ENCODE measurements at regions not wholly inside any gene's neighbourhood (a gene's known extent, or its start where the extent isn't known, plus 50 kb on each side); places are given as distances from the start of the nearest gene placed in this dataset.

GRCh38 chr10:110398419-110399105 is 93.8 kb upstream of the SMNDC1 start:
- DNase-seq (ENCODE audit: low spot score) = peak; percentile 86

- peak; percentile 79 for DNase-seq (ENCODE audit: low spot score)
Measured at GRCh38 chr10:110399106-110399964, 94.6 kb upstream of the SMNDC1 start.

- no peak for DNase-seq (ENCODE audit: low spot score)
Measured at GRCh38 chr10:110399965-110400933, 95.5 kb upstream of the SMNDC1 start.

- DNase-seq (ENCODE audit: low spot score) = no peak
Measured at GRCh38 chr10:110401401-110402076, 96.2 kb upstream of the DUSP5 start.

GRCh38 chr10:110402077-110402416 is 95.7 kb upstream of the DUSP5 start:
- DNase-seq (ENCODE audit: low spot score) = no peak

GRCh38 chr10:110403593-110403992 is 94.1 kb upstream of the DUSP5 start:
- DNase-seq (ENCODE audit: low spot score) = no peak

GRCh38 chr10:110404413-110404812 is 93.3 kb upstream of the DUSP5 start:
- no peak for DNase-seq (ENCODE audit: low spot score)

- DNase-seq (ENCODE audit: low spot score) = no peak
Measured at GRCh38 chr10:110404825-110405224, 92.9 kb upstream of the DUSP5 start.

- no peak for DNase-seq (ENCODE audit: low spot score)
Measured at GRCh38 chr10:110405380-110405779, 92.3 kb upstream of the DUSP5 start.

GRCh38 chr10:110407301-110408170 is 90.2 kb upstream of the DUSP5 start:
- DNase-seq (ENCODE audit: low spot score) = no peak

- DNase-seq (ENCODE audit: low spot score) = no peak
Measured at GRCh38 chr10:110408203-110408871, 89.4 kb upstream of the DUSP5 start.

GRCh38 chr10:110408943-110409342 is 88.8 kb upstream of the DUSP5 start:
- no peak for DNase-seq (ENCODE audit: low spot score)

- DNase-seq (ENCODE audit: low spot score) = no peak
Measured at GRCh38 chr10:110409488-110409887, 88.2 kb upstream of the DUSP5 start.

- no peak for DNase-seq (ENCODE audit: low spot score)
Measured at GRCh38 chr10:110409926-110410325, 87.8 kb upstream of the DUSP5 start.

- DNase-seq (ENCODE audit: low spot score) = no peak
Measured at GRCh38 chr10:110410329-110411046, 87.2 kb upstream of the DUSP5 start.

GRCh38 chr10:110411047-110411410 is 86.7 kb upstream of the DUSP5 start:
- DNase-seq (ENCODE audit: low spot score) = no peak

- no peak for DNase-seq (ENCODE audit: low spot score)
Measured at GRCh38 chr10:110413049-110413783, 84.5 kb upstream of the DUSP5 start.

GRCh38 chr10:110413903-110414547 is 83.7 kb upstream of the DUSP5 start:
- no peak for DNase-seq (ENCODE audit: low spot score)

All from COLO829 (cell line).